GM12873 (cell line): ENCODE measurements at regions not wholly inside any gene's neighbourhood (a gene's known extent, or its start where the extent isn't known, plus 50 kb on each side); places are given as distances from the start of the nearest gene placed in this dataset.

Experiments
- TF ChIP-seq, protein P1 (sequence below): IDR thresholded peaks from 2 replicates; pipeline ENCODE4 v1.5.1; 2012; ENCODE audit warnings: low read depth, mild to moderate bottlenecking, moderate library complexity, low read length, control low read depth; ENCODE audit not compliant: insufficient read depth; ENCODE audit errors: missing control alignments

- TF ChIP-seq, protein P1, sequence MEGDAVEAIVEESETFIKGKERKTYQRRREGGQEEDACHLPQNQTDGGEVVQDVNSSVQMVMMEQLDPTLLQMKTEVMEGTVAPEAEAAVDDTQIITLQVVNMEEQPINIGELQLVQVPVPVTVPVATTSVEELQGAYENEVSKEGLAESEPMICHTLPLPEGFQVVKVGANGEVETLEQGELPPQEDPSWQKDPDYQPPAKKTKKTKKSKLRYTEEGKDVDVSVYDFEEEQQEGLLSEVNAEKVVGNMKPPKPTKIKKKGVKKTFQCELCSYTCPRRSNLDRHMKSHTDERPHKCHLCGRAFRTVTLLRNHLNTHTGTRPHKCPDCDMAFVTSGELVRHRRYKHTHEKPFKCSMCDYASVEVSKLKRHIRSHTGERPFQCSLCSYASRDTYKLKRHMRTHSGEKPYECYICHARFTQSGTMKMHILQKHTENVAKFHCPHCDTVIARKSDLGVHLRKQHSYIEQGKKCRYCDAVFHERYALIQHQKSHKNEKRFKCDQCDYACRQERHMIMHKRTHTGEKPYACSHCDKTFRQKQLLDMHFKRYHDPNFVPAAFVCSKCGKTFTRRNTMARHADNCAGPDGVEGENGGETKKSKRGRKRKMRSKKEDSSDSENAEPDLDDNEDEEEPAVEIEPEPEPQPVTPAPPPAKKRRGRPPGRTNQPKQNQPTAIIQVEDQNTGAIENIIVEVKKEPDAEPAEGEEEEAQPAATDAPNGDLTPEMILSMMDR = no peak
Measured at GRCh38 chr10:117780411-117780810, 237.9 kb downstream of the EMX2 start.

GRCh38 chr10:117781216-117781831, 238.8 kb downstream of the EMX2 start:
- TF ChIP-seq, protein P1 = no peak

- TF ChIP-seq, protein P1 = no peak
Measured at GRCh38 chr10:117782276-117782675, 239.7 kb downstream of the EMX2 start.

GRCh38 chr10:117783698-117784395, 241.3 kb downstream of the EMX2 start:
- TF ChIP-seq, protein P1 = no peak

DNA sequence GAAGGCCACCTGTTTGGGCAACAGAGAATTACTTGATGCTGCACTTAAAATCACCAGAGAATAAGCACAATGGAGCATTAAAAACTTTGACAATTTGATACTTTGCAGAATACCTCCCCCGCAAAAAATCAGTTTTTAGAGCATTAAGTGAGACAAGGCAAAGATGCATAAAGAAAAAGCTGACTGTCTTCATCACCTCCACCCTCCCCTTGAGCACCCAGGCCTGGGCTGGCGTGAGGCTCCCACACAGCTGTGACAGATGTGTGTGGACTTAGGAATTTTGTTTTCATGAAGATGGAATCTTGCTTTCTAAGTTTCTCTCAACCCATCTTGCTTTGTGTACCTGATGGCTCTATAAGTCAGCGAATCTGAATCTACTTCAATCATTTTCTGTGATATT, 242.2 kb downstream of the EMX2 start:
- TF ChIP-seq, protein P1 = no peak

DNA sequence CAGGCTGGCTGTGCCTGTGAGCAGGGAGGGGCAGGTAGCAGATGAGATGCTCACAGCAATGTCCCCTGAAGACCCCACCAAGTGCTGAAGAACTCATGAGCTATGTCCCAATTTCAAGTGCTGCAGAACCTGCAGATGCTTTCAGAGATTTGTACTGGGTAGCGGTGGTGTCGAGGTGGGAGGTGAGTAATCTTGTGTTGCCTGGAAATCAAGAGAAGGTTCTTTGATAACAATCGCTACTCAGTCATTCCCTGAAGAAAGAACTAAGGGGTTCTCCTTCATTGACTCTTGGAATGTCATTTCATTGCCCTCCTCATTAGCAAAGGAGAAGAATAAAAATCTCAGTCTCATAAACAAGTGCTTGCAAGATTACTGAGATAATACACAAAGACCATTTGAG, 246.4 kb downstream of the EMX2 start:
- TF ChIP-seq, protein P1 = no peak

DNA sequence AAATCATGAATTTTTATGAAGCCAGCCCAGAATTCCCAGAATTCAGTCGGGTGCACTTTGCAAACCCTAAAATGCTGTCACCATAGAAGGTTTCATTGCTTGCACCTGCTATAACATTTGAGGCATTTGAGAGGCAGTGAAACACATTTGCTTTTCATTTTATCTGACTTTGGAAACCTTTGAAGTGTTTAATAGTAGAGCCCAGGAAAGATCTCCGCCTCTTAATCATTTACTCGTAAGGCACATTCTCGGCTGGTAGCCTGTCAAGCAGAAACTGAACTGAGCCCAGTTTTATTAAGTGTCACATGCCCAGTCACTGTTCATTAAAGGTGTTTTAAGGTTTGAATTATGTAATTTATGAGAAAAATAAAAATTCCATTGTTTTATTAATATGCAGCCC, 247.6 kb downstream of the EMX2 start:
- TF ChIP-seq, protein P1 = no peak
